ENCODE measurements at regions not wholly inside any gene's neighbourhood (a gene's known extent, or its start where the extent isn't known, plus 50 kb on each side); places are given as distances from the start of the nearest gene placed in this dataset.

DNA sequence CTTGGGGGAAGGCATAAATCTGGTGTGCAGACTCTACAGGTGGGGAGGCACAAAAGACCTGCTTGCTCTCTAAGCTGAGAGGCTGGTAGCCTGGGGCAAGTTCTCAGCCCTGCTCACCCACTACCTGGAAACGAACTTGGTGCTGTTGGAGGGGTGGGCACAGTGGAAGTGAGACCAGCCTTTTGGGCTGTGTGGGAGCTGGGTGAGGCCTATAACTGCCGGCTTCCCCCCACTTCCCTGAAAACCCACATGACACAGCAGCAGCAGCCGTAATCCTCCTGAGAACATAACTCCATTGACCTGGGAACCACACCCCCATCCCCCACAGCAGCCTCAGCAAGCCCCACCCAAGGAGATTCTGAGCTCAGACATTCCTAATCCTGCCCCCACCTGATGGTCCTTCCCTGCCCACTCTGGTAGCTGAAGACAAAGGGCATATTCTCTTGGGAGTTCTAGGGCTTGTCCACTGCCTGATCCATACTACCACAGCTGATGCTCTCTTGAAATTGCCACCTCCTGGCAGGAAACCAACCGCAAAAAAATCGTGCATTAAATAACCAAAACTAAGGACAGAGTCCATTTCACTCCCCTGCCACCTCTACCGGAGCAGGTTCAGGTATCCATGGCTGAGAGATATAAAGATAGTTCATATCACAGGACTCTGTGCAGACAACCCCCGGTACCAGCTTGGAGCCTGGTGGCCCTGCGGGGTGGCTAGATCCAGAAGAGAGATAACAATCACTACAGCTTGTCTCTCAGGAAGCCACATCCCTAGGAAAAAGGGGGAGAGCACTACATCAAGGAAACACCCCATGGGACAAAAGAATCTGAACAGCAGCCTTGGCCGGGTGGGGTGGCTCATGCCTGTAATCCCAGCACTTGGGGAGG, 178.1 kb downstream of the NDUFA10 start:
- TF ChIP-seq, protein P1, sequence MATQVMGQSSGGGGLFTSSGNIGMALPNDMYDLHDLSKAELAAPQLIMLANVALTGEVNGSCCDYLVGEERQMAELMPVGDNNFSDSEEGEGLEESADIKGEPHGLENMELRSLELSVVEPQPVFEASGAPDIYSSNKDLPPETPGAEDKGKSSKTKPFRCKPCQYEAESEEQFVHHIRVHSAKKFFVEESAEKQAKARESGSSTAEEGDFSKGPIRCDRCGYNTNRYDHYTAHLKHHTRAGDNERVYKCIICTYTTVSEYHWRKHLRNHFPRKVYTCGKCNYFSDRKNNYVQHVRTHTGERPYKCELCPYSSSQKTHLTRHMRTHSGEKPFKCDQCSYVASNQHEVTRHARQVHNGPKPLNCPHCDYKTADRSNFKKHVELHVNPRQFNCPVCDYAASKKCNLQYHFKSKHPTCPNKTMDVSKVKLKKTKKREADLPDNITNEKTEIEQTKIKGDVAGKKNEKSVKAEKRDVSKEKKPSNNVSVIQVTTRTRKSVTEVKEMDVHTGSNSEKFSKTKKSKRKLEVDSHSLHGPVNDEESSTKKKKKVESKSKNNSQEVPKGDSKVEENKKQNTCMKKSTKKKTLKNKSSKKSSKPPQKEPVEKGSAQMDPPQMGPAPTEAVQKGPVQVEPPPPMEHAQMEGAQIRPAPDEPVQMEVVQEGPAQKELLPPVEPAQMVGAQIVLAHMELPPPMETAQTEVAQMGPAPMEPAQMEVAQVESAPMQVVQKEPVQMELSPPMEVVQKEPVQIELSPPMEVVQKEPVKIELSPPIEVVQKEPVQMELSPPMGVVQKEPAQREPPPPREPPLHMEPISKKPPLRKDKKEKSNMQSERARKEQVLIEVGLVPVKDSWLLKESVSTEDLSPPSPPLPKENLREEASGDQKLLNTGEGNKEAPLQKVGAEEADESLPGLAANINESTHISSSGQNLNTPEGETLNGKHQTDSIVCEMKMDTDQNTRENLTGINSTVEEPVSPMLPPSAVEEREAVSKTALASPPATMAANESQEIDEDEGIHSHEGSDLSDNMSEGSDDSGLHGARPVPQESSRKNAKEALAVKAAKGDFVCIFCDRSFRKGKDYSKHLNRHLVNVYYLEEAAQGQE (tag by site-specific recombination; IDR thresholded peaks at IDR 0.05): no peak
- TF ChIP-seq, protein P2, sequence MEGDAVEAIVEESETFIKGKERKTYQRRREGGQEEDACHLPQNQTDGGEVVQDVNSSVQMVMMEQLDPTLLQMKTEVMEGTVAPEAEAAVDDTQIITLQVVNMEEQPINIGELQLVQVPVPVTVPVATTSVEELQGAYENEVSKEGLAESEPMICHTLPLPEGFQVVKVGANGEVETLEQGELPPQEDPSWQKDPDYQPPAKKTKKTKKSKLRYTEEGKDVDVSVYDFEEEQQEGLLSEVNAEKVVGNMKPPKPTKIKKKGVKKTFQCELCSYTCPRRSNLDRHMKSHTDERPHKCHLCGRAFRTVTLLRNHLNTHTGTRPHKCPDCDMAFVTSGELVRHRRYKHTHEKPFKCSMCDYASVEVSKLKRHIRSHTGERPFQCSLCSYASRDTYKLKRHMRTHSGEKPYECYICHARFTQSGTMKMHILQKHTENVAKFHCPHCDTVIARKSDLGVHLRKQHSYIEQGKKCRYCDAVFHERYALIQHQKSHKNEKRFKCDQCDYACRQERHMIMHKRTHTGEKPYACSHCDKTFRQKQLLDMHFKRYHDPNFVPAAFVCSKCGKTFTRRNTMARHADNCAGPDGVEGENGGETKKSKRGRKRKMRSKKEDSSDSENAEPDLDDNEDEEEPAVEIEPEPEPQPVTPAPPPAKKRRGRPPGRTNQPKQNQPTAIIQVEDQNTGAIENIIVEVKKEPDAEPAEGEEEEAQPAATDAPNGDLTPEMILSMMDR (tag by site-specific recombination; IDR thresholded peaks at IDR 0.05): no peak
- TF ChIP-seq HOXA7 (CRISPR knock-in tag; IDR thresholded peaks at IDR 0.05; ENCODE audit: borderline replicate concordance) (no peak), ZSCAN30 (tag by site-specific recombination; IDR thresholded peaks at IDR 0.05) (no peak), ZNF239 (tag by site-specific recombination; IDR thresholded peaks at IDR 0.05) (no peak), ZBTB7A (tag by site-specific recombination; IDR thresholded peaks at IDR 0.05; ENCODE audit: low read depth) (no peak), ZNF530 (tag by site-specific recombination; IDR thresholded peaks at IDR 0.05; ENCODE audit: low read depth) (no peak), SP3 (tag by site-specific recombination; IDR thresholded peaks at IDR 0.05) (no peak), GLIS1 (tag by site-specific recombination; IDR thresholded peaks at IDR 0.05) (no peak)
- TF ChIP-seq, protein P3, sequence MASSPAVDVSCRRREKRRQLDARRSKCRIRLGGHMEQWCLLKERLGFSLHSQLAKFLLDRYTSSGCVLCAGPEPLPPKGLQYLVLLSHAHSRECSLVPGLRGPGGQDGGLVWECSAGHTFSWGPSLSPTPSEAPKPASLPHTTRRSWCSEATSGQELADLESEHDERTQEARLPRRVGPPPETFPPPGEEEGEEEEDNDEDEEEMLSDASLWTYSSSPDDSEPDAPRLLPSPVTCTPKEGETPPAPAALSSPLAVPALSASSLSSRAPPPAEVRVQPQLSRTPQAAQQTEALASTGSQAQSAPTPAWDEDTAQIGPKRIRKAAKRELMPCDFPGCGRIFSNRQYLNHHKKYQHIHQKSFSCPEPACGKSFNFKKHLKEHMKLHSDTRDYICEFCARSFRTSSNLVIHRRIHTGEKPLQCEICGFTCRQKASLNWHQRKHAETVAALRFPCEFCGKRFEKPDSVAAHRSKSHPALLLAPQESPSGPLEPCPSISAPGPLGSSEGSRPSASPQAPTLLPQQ (tag by site-specific recombination; IDR thresholded peaks at IDR 0.05): no peak
- TF ChIP-seq, protein P4, sequence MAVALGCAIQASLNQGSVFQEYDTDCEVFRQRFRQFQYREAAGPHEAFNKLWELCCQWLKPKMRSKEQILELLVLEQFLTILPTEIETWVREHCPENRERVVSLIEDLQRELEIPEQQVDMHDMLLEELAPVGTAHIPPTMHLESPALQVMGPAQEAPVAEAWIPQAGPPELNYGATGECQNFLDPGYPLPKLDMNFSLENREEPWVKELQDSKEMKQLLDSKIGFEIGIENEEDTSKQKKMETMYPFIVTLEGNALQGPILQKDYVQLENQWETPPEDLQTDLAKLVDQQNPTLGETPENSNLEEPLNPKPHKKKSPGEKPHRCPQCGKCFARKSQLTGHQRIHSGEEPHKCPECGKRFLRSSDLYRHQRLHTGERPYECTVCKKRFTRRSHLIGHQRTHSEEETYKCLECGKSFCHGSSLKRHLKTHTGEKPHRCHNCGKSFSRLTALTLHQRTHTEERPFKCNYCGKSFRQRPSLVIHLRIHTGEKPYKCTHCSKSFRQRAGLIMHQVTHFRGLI (tag by site-specific recombination; IDR thresholded peaks at IDR 0.05): no peak

All from HEK293 (cell line).